IgD-negative memory B cell (primary cell): ENCODE measurements at regions not wholly inside any gene's neighbourhood (a gene's known extent, or its start where the extent isn't known, plus 50 kb on each side); places are given as distances from the start of the nearest gene placed in this dataset.
A peak's percentile ranks its signal among the peaks of the same experiment; 100 is the strongest.

Experiments
- H3K27ac Mint-ChIP-seq, 3 donors: one replicate each; pipeline ENCODE4 v1.8.0; 2020 to 2022; ENCODE audit warnings: mild to moderate bottlenecking in 3 of 3, mixed read lengths in 3 of 3, moderate library complexity in 1 of 3
- H3K27me3 Mint-ChIP-seq: one replicate; pipeline ENCODE4 v1.8.0; 2021; ENCODE audit warnings: mixed read lengths
- H3K36me3 Mint-ChIP-seq: one replicate; pipeline ENCODE4 v1.8.0; 2020; ENCODE audit warnings: mild to moderate bottlenecking, mixed read lengths
- H3K4me1 Mint-ChIP-seq, 3 donors: one replicate each; pipeline ENCODE4 v1.8.0; 2020 to 2022; ENCODE audit warnings: mixed read lengths in 3 of 3, mild to moderate bottlenecking in 1 of 3
- H3K4me3 Mint-ChIP-seq, 4 donors: one replicate each; pipeline ENCODE4 v1.8.0; 2020 to 2022; ENCODE audit warnings: mild to moderate bottlenecking in 4 of 4, mixed read lengths in 4 of 4, moderate library complexity in 3 of 4
- H3K9me3 Mint-ChIP-seq, 3 donors: one replicate each; pipeline ENCODE4 v1.8.0; 2020 to 2021; ENCODE audit warnings: mixed read lengths in 3 of 3, mild to moderate bottlenecking in 1 of 3

DNA sequence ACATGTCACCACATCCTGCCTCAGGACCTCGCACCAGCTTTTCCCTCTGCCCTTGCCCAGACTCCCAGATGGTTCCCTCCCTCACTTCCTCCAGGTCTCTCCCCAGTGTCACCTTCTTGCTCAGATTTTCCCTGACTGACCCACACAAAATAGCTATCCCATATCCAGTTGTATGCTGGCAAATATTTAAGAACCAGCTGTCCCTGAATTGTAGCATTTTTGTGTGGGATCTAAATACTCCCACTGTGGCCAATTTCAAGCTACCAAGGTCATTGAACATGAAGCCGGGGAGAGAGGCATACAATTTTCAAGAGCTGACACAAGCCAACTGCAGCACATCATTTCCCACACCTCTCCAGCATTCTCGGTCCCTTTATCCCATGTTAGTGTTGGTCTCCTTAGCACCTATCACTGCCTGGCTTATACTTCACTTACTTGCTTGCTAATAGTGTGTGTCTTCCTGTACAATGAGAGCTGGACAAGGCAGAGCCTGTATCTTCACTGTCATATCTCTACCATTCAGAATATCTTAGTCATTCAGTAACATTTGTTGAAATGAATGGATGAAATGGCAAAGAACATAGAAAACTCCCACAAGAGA lies 101.3 kb upstream of the CTNNB1 start:
- no peak overlapping the region for H3K4me3 Mint-ChIP-seq
- no peaks in the 10 kb centered on the region for H3K27me3 Mint-ChIP-seq
- no peaks in the 10 kb centered on the region for H3K9me3 Mint-ChIP-seq
- H3K4me1 Mint-ChIP-seq: no peaks in the 10 kb centered on the region
- H3K36me3 Mint-ChIP-seq: peaks cover 2% of the 10 kb centered on the region
- no peak overlapping the region for H3K27ac Mint-ChIP-seq

DNA sequence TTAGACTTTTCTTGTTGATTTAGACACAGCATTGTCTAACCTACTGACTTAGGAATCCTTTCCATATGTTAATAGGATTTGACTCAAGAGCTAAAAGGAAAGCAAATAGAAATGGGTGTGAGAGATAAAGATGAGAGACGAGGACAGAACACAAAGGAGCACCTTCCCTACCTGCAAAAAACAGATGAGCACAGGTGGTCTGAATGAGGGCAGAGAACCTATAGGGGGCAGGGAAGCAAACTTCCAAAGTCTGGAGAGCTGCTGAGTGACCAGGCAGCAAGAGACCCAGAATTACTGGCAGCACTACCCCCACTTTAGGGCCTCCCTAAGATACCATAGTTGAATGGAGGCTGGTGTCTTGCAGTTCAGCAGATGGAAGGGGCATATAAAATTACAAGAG lies 98.1 kb upstream of the CTNNB1 start:
- no peaks in the 10 kb centered on the region for H3K9me3 Mint-ChIP-seq
- no peak overlapping the region for H3K4me3 Mint-ChIP-seq
- no peaks in the 10 kb centered on the region for H3K27me3 Mint-ChIP-seq
- H3K36me3 Mint-ChIP-seq: peaks cover 2% of the 10 kb centered on the region
- no peak overlapping the region for H3K27ac Mint-ChIP-seq
- H3K4me1 Mint-ChIP-seq: no peaks in the 10 kb centered on the region

DNA sequence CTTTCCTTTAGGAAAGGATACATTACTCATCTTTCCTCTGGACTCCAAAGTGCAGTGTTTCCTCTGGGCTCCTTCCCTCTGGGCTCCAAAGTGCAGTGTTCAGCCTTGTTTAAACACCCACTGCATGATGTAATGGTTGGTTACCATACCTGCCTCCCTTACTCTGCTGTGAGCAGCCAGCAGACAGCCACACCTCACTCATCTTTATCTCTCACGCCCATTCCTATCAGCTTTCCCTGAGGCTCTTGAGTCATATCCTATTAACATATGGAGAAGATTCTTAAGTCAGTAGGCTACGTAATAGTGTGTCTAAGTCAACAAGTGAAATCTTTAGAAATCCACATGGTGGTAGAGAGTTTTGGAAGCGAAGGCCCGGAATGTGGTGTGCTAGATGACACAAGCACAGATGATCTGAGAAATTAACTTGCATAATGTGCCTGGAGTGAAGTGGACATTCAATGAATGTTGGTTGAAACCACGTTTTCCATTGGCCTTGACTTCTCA lies 97.2 kb upstream of the CTNNB1 start:
- Mint-ChIP-seq H3K9me3 (no peaks in the 10 kb centered on the region), H3K27ac (no peak overlapping the region), H3K27me3 (no peaks in the 10 kb centered on the region), H3K4me1 (peaks cover 2 to 4% (median 2%) of the 10 kb centered on the region in 3 donors), H3K4me3 (no peak overlapping the region), H3K36me3 (peaks cover 2% of the 10 kb centered on the region)

DNA sequence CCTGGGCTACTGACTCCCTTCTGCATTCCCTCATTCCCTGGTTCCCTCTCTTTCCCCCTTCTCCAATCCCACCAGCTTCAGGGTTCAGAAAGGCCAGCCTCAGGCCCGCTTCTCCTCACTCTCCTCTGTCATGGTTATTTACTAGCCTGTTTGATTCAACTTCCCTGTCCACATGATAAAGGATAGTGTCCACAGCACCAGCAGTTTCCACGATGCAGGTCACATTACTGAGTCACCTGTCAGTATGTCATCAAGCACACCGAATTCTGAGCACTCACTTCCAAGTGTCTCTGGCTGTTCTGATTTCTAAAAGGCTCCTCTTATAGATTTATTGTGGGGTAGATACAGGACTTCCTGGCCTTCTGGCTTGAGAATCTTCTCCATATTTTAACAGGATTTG lies 96.6 kb upstream of the CTNNB1 start:
- H3K4me1 Mint-ChIP-seq: peaks cover 7 to 9% (median 7%) of the 10 kb centered on the region in 3 donors
- H3K27ac Mint-ChIP-seq: no peak overlapping the region
- peaks cover 2% of the 10 kb centered on the region for H3K36me3 Mint-ChIP-seq
- no peaks in the 10 kb centered on the region for H3K9me3 Mint-ChIP-seq
- no peak overlapping the region for H3K4me3 Mint-ChIP-seq
- H3K27me3 Mint-ChIP-seq: no peaks in the 10 kb centered on the region

DNA sequence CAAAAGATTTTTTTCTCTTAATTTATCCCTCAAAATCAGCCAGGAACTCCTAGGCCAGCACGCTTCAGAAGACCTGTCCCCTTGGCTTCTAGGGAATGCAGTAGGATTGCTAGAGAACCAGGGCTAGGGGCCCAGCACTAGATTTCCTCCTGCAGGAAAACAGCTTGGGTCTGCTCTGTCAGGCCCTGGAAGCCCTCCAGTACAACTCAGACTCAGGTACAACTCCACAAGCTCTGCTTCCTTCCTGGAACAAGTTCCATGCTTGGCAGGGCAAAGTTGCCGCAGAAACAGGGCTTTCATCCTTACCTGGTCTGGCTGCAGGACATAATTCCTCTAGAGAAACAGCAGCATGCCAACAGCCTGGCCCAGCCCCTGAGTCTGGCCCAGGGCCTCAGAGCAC lies 96.1 kb upstream of the CTNNB1 start:
- Mint-ChIP-seq H3K4me1 (peaks cover 7 to 11% (median 10%) of the 10 kb centered on the region in 3 donors), H3K9me3 (no peaks in the 10 kb centered on the region), H3K27me3 (peaks cover under 1% of the 10 kb centered on the region), H3K4me3 (no peak overlapping the region), H3K27ac (peak overlapping the region in 1 of 3 donors; percentile 17), H3K36me3 (peaks cover 2% of the 10 kb centered on the region)

DNA sequence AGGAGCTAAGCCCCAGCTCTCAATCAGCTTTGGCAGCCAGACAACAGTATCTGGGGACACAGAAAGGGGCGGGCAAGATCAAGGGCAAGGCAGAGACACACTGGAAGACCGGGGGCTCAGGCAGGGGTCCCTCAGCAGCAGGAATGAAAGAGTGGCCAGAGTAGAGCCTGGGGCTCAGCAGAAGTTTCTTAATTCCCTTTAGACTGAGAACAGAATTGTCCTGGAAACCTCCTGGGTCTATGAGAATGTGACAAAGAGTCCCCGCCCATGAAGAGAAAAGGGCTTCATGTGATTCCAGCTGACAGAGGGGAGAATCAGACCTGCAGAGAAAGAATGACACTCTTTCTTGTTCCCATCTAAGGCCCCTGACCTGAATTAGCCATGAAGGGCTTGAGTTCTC lies 95.2 kb upstream of the CTNNB1 start:
- no peak overlapping the region for H3K27ac Mint-ChIP-seq
- peaks cover 1% of the 10 kb centered on the region for H3K27me3 Mint-ChIP-seq
- H3K9me3 Mint-ChIP-seq: no peaks in the 10 kb centered on the region
- H3K4me3 Mint-ChIP-seq: no peak overlapping the region
- peaks cover 7 to 12% (median 10%) of the 10 kb centered on the region in 3 donors for H3K4me1 Mint-ChIP-seq
- no peaks in the 10 kb centered on the region for H3K36me3 Mint-ChIP-seq

DNA sequence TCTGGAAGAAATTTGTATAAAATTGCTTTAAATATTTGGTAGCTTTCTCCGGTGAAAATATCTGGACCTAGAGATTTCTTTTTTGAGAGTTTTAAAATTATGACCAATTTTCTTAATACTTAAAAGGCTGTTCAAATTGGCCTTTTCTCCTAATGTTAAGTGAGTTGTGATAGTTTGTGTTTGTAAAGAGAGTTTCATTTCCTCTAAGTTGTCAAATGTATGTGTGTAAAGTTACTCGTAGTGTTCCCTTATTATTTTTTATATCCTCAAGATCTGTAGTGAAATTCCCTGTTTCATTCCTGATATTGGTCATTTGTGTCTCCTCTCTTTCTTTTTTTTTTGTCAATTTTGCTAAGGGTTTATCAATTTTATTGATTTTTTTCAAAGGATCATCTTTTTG lies 92.6 kb upstream of the CTNNB1 start:
- Mint-ChIP-seq H3K4me3 (no peak overlapping the region), H3K27me3 (peaks cover 6% of the 10 kb centered on the region), H3K36me3 (no peaks in the 10 kb centered on the region), H3K4me1 (peaks cover 11 to 13% (median 12%) of the 10 kb centered on the region in 3 donors), H3K27ac (no peak overlapping the region), H3K9me3 (no peaks in the 10 kb centered on the region)

DNA sequence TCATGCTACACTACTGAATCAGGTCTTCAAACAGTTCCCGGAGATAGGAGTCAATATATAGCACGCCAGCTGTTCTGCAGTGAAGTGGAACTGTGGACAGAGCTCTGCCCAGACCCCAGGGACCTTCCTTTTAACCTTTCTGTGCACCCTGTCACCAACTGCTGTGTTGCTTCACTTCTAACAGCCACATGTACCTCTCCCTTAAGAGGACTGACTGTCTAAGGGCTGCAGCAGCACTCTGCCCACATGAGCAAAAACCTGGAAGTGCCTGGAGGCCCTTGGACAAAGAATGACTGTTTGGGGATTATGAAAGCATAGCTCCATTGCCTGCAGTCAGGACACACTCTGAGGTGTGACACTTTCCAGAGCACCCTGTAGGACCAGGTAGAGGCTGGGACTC lies 88.3 kb upstream of the CTNNB1 start:
- Mint-ChIP-seq H3K4me1 (peaks cover 11 to 13% (median 12%) of the 10 kb centered on the region in 3 donors), H3K27me3 (peaks cover 6% of the 10 kb centered on the region), H3K36me3 (peaks cover 2% of the 10 kb centered on the region)

DNA sequence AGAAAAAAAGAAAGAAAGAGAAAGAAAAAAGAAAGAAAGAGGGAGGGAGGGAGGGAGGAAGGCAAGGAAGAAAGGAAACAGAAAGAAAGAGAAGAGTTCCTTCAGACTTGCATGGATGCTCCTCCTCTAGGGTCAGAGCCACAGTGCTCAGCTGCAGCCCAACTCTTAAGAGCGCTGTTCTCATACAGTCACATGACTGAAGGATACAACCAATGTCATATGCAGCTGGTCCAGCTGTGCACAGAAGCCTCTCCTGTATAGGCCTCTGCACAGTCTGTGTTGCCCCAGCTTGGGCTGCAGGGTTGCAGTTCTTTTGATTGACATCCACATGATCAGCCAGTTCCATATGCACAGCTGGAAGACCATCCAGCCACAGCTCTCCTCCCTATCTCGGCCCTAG lies 86.8 kb upstream of the CTNNB1 start:
- Mint-ChIP-seq H3K27ac (no peak overlapping the region), H3K4me3 (no peak overlapping the region), H3K27me3 (peaks cover 6% of the 10 kb centered on the region), H3K36me3 (peaks cover 2% of the 10 kb centered on the region), H3K4me1 (peaks cover 10 to 13% (median 12%) of the 10 kb centered on the region in 3 donors), H3K9me3 (no peaks in the 10 kb centered on the region)

More for the DNA sequence above, 88.3 kb upstream of the CTNNB1 start:
- Mint-ChIP-seq H3K27ac (no peak overlapping the region), H3K4me3 (no peak overlapping the region), H3K9me3 (no peaks in the 10 kb centered on the region)

DNA sequence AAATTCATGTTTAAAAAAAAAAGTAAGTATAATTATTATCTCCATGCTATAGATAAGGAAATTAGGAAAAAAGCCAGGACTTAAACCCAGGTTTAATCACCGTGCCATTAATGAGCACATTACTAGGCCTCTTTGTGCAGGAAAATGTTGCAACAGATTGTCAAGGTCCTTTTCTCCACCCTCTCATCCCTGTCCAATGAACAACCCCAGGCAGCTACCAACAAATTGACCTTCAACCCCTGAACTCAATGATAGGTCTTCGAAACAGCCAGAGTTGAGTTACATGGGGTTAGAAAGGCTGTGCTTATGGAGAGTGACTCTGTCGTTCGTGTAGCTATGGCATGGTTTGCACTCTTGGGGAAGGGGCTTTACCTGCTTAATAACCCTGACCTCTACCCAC lies 84.2 kb upstream of the CTNNB1 start:
- H3K4me3 Mint-ChIP-seq: no peak overlapping the region
- H3K27me3 Mint-ChIP-seq: peaks cover 6% of the 10 kb centered on the region
- H3K4me1 Mint-ChIP-seq: peaks cover 7 to 17% (median 15%) of the 10 kb centered on the region in 3 donors
- H3K9me3 Mint-ChIP-seq: no peaks in the 10 kb centered on the region
- H3K27ac Mint-ChIP-seq: peak overlapping the region in 1 of 3 donors; percentile 3
- H3K36me3 Mint-ChIP-seq: peaks cover 4% of the 10 kb centered on the region

DNA sequence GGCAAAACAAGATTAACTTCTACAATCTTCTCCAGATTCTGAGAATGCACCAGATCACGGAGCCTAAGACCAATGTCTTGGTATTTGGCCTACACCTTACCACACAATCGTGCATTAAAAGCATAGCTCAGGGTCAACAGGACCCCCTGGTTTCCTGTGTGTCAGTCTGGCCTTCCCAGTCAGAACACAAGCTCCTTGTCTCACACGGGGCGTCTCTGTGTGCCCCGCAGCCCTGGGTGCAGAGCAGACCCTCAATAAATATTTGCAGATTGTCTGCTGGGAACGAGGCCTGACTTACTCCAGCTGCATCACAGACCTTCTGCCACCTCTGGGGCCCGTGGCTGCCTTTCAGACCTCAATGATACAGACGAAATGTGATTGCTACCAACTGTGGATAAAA lies 82.5 kb upstream of the CTNNB1 start:
- peaks cover 7 to 12% (median 12%) of the 10 kb centered on the region in 3 donors for H3K4me1 Mint-ChIP-seq
- peaks cover 2% of the 10 kb centered on the region for H3K27me3 Mint-ChIP-seq
- peaks cover 4% of the 10 kb centered on the region for H3K36me3 Mint-ChIP-seq
- no peaks in the 10 kb centered on the region for H3K9me3 Mint-ChIP-seq
- no peak overlapping the region for H3K27ac Mint-ChIP-seq
- peak overlapping the region in 2 of 4 donors; percentile 53 to 79 for H3K4me3 Mint-ChIP-seq

DNA sequence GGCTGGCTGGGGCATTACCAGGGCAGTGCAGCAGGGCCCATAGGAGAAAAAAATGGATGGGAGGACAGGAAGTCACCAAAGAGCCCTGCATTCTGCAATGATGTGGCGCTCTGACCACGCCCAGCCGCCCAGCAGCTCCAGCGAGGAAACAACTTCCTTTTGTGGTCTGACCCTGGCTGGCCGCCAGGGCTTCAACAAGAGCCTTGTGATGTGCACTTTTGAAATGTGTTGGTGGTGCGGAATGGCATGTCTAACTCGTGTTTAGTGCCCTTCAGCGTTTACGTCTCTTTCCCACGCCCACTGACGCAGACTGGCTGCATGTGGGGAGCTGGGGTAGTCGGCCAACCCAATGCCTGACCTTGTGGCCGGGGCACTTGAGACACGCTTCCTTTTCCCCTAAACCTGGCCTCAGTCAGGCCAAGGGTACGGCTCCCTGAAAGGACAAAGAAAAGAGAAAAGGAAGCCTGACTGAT lies 81.9 kb upstream of the CTNNB1 start:
- H3K27ac Mint-ChIP-seq: peak overlapping the region in 2 of 3 donors; percentile 25 to 32
- peaks cover 2% of the 10 kb centered on the region for H3K27me3 Mint-ChIP-seq
- peaks cover 7 to 12% (median 12%) of the 10 kb centered on the region in 3 donors for H3K4me1 Mint-ChIP-seq
- peak overlapping the region in 3 of 4 donors; percentile 53 to 79 (median 79) for H3K4me3 Mint-ChIP-seq
- no peaks in the 10 kb centered on the region for H3K9me3 Mint-ChIP-seq
- peaks cover 5% of the 10 kb centered on the region for H3K36me3 Mint-ChIP-seq

DNA sequence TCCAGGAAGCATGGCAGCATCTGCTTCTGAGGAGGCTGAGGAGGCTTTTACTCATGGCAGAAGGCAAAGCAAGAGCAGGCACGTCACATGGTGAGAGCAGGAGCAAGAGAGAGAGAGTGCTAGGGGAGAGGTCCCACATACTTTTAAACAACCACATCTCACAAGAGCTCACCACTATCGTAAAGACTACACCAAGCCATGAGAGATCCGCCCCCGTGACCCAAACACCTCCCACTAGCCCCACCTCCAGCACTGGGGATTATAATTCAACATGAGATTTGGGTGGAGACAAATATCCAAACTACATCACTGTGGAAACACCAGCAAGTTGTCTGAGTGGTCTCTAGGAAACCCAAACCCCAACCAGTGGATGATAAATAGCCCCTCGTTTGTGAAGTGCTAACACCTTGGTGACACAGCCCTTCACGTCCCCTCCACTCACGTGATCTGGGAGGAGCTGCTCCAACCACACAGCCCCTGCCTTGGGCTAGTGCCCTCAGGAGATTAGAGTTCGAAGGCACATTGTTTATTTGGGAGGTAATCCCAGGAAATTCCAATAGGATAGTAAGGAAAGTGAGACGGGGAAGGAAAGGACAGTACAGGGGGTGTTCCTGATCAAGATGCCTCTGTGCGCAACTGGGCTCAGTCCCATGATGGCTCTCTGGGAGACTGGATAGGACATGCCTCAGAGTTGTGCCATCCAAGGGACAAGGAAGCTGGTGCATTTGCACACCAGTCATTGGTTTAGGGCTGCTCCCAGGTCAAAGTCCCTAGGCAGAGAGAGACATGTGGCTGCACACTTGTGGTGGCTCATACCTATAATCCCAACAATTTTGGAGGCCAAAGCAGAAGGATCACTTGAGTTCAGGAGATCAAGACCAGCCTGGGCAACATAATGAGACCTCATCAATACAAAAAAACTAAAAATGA lies 80.6 kb upstream of the CTNNB1 start:
- no peak overlapping the region for H3K27ac Mint-ChIP-seq
- no peaks in the 10 kb centered on the region for H3K9me3 Mint-ChIP-seq
- peaks cover 7 to 12% (median 12%) of the 10 kb centered on the region in 3 donors for H3K4me1 Mint-ChIP-seq
- H3K4me3 Mint-ChIP-seq: peak overlapping the region in 1 of 4 donors; percentile 13
- peaks cover 2% of the 10 kb centered on the region for H3K27me3 Mint-ChIP-seq
- peaks cover 6% of the 10 kb centered on the region for H3K36me3 Mint-ChIP-seq

DNA sequence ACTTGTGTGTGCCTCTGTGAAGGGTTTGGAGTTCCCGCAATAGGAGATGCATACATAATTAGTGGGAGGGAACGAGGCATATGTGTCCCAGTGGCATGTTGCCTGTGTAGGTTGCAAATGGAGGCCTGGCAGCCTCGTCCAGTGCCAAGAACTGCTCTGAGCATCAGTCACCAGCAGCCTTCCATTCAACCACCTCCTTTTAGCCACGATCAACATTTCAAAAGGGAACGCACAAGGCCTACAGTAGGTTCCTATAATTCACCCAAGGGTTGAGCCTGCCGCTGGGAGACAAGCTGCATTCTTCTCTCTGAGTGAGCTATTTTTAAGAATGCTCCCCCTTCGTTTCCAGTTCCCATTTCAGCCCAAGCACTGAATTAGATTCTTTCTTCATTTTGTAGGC lies 78.8 kb upstream of the CTNNB1 start:
- Mint-ChIP-seq H3K9me3 (peaks cover 3 to 5% (median 4%) of the 10 kb centered on the region in 3 donors), H3K27me3 (peaks cover 6% of the 10 kb centered on the region), H3K27ac (no peak overlapping the region), H3K4me3 (no peak overlapping the region), H3K36me3 (peaks cover 6% of the 10 kb centered on the region), H3K4me1 (peaks cover 7 to 12% (median 12%) of the 10 kb centered on the region in 3 donors)

DNA sequence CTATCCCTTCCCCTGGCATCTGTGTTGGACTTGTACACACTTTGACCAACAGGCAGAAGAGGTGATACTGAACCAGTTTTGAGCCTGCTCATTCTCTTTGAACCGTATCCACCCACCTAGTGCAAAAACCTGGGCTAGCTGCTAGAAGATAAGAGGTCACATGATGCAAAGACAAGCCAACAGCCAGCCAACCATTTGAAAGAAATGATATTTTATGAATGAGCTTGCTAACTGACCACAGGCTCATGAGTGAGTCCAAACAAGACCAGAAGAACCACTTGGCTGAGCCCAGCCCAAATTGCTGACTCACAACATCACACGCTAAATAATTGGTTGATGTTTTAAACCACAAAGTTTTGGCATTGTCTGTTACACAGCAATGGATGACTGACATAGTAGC lies 74.0 kb upstream of the CTNNB1 start:
- Mint-ChIP-seq H3K27me3 (peaks cover 4% of the 10 kb centered on the region), H3K36me3 (peaks cover 4% of the 10 kb centered on the region), H3K9me3 (peaks cover 15 to 18% (median 17%) of the 10 kb centered on the region in 3 donors), H3K27ac (no peak overlapping the region), H3K4me3 (no peak overlapping the region), H3K4me1 (no peaks in the 10 kb centered on the region)
